GM19438 (cell line): ENCODE measurements at regions not wholly inside any gene's neighbourhood (a gene's known extent, or its start where the extent isn't known, plus 50 kb on each side); places are given as distances from the start of the nearest gene placed in this dataset.

ENCODE experiments used
- ATAC-seq: cut with Tn5 transposase; IDR thresholded peaks from one replicate; pipeline ENCODE4 v1.9.1; 2021; ENCODE audit warnings: low read depth; ENCODE audit not compliant: unreplicated experiment

- ATAC-seq = no peak
Observed at GRCh38 chr2:136582628-136583205, 182.6 kb upstream of the THSD7B start.

GRCh38 chr2:136572335-136572734 is 193.0 kb upstream of the THSD7B start:
- no peak for ATAC-seq

GRCh38 chr2:136557203-136557602 is 208.1 kb upstream of the THSD7B start:
- ATAC-seq = no peak

- ATAC-seq = no peak
Observed at GRCh38 chr2:136550181-136550580, 215.2 kb upstream of the THSD7B start.

- ATAC-seq = no peak
Observed at GRCh38 chr2:136539355-136539754, 226.0 kb upstream of the THSD7B start.

- no peak for ATAC-seq
Observed at GRCh38 chr2:136538489-136538888, 226.9 kb upstream of the THSD7B start.

GRCh38 chr2:136534811-136535210 is 230.5 kb upstream of the THSD7B start:
- ATAC-seq = no peak

GRCh38 chr2:136532171-136532570 is 233.2 kb upstream of the THSD7B start:
- ATAC-seq = no peak

- ATAC-seq = no peak
Observed at GRCh38 chr2:136531731-136532130, 233.6 kb upstream of the THSD7B start.

GRCh38 chr2:136530146-136530545 is 235.2 kb upstream of the THSD7B start:
- no peak for ATAC-seq

GRCh38 chr2:136527560-136527959 is 237.8 kb upstream of the THSD7B start:
- no peak for ATAC-seq

- no peak for ATAC-seq
Observed at GRCh38 chr2:136522724-136523123, 242.6 kb upstream of the THSD7B start.

GRCh38 chr2:136517716-136518115 is 247.6 kb upstream of the THSD7B start:
- no peak for ATAC-seq

GRCh38 chr2:136510244-136510643 is 255.1 kb upstream of the THSD7B start:
- ATAC-seq = no peak

GRCh38 chr2:136505462-136505861 is 259.9 kb upstream of the THSD7B start:
- no peak for ATAC-seq

GRCh38 chr2:136502660-136503059 is 262.7 kb upstream of the THSD7B start:
- no peak for ATAC-seq

GRCh38 chr2:136497709-136498108 is 267.6 kb upstream of the THSD7B start:
- ATAC-seq = no peak

- ATAC-seq = no peak
Observed at GRCh38 chr2:136496966-136497365, 268.4 kb upstream of the THSD7B start.

- ATAC-seq = no peak
Observed at GRCh38 chr2:136495636-136496035, 269.7 kb upstream of the THSD7B start.

- ATAC-seq = no peak
Observed at GRCh38 chr2:136492901-136493300, 272.4 kb upstream of the THSD7B start.

GRCh38 chr2:136490100-136490499 is 275.2 kb upstream of the THSD7B start:
- ATAC-seq = no peak

GRCh38 chr2:136487421-136487820 is 277.9 kb upstream of the THSD7B start:
- ATAC-seq = no peak

GRCh38 chr2:136486115-136486514 is 279.2 kb upstream of the THSD7B start:
- no peak for ATAC-seq
